Omental fat pad (tissue), 3 donors: ENCODE measurements at regions not wholly inside any gene's neighbourhood (a gene's known extent, or its start where the extent isn't known, plus 50 kb on each side); places are given as distances from the start of the nearest gene placed in this dataset.

Source experiments
- ATAC-seq: fragments of 150-250 bp; one replicate; pipeline ENCODE4 v1.9.1; 2016; ENCODE audit warnings: mild to moderate bottlenecking, moderate library complexity; ENCODE audit not compliant: low FRiP score
- DNase-seq: peaks from one replicate; pipeline ENCODE4 v3.0.0-alpha.2; 2019; ENCODE audit warnings: low spot score
- CTCF ChIP-seq, 3 donors: fragments of 450-650 bp; IDR thresholded peaks; one replicate each; pipeline ENCODE4 v1.5.1; 2016 to 2017; ENCODE audit warnings: antibody characterized with exemption in 3 of 3, mild to moderate bottlenecking in 3 of 3, moderate library complexity in 2 of 3

- ATAC-seq: no peak
- TF ChIP-seq CTCF (IDR thresholded peaks at IDR 0.05): no peak
- DNase-seq: no peak
These were observed 244.5 kb upstream of the MEX3C start for GRCh38 chr18:51442012-51442411.

- no peak for TF ChIP-seq CTCF (IDR thresholded peaks at IDR 0.05)
- DNase-seq: no peak
- no peak for ATAC-seq
These were observed 249.2 kb upstream of the MEX3C start for GRCh38 chr18:51446571-51447210.

GRCh38 chr18:51447351-51448342 lies 250.2 kb upstream of the MEX3C start:
- ATAC-seq (peak; percentile 93), DNase-seq (no peak)
- no peak for TF ChIP-seq CTCF (IDR thresholded peaks at IDR 0.05)

GRCh38 chr18:51448949-51449348 lies 251.5 kb upstream of the MEX3C start:
- DNase-seq: no peak
- ATAC-seq: no peak
- TF ChIP-seq CTCF (IDR thresholded peaks at IDR 0.05): no peak

- no peak for TF ChIP-seq CTCF (IDR thresholded peaks at IDR 0.05)
- DNase-seq: no peak
- no peak for ATAC-seq
These were observed 256.1 kb upstream of the MEX3C start for GRCh38 chr18:51453594-51453993.

- TF ChIP-seq CTCF (IDR thresholded peaks at IDR 0.05): no peak
- ATAC-seq: no peak
- no peak for DNase-seq
These were observed 261.4 kb upstream of the MEX3C start for GRCh38 chr18:51458861-51459260.
